Islet precursor cell (in vitro differentiated cells): ENCODE measurements at regions not wholly inside any gene's neighbourhood (a gene's known extent, or its start where the extent isn't known, plus 50 kb on each side); places are given as distances from the start of the nearest gene placed in this dataset.

Experiments used
- DNase-seq: peaks from one replicate; pipeline ENCODE4 v3.0.0-alpha.2; 2018

- no peak for DNase-seq
These were observed 72.9 kb downstream of the SLC10A2 start for GRCh38 chr13:102993348-102993747.

GRCh38 chr13:102984210-102984609, 82.0 kb downstream of the SLC10A2 start:
- DNase-seq = no peak

- DNase-seq = no peak
These were observed 82.7 kb downstream of the SLC10A2 start for GRCh38 chr13:102983496-102983895.

- DNase-seq = no peak
These were observed 85.8 kb downstream of the SLC10A2 start for GRCh38 chr13:102980331-102980982.

- DNase-seq = no peak
These were observed 88.0 kb downstream of the SLC10A2 start for GRCh38 chr13:102978168-102978567.

- no peak for DNase-seq
These were observed 88.7 kb downstream of the SLC10A2 start for GRCh38 chr13:102977471-102977870.

- no peak for DNase-seq
These were observed 91.7 kb downstream of the SLC10A2 start for GRCh38 chr13:102974317-102975087.

GRCh38 chr13:102972191-102972590, 94.0 kb downstream of the SLC10A2 start:
- no peak for DNase-seq

- no peak for DNase-seq
These were observed 95.7 kb downstream of the SLC10A2 start for GRCh38 chr13:102970542-102970941.

- no peak for DNase-seq
These were observed 97.5 kb downstream of the SLC10A2 start for GRCh38 chr13:102968572-102969228.

GRCh38 chr13:102965802-102966201, 100.4 kb downstream of the SLC10A2 start:
- no peak for DNase-seq

- DNase-seq = no peak
These were observed 103.8 kb downstream of the SLC10A2 start for GRCh38 chr13:102962430-102962829.

- DNase-seq = no peak
These were observed 105.3 kb downstream of the SLC10A2 start for GRCh38 chr13:102960959-102961358.

GRCh38 chr13:102956449-102956848, 109.8 kb downstream of the SLC10A2 start:
- no peak for DNase-seq

- no peak for DNase-seq
These were observed 108.5 kb downstream of the ERCC5 start for GRCh38 chr13:102954350-102954749.

- DNase-seq = no peak
These were observed 106.0 kb downstream of the ERCC5 start for GRCh38 chr13:102951808-102952207.

GRCh38 chr13:102947745-102948405, 102.0 kb downstream of the ERCC5 start:
- DNase-seq = no peak

GRCh38 chr13:102945886-102946285, 100.1 kb downstream of the ERCC5 start:
- no peak for DNase-seq

GRCh38 chr13:102945324-102945815, 99.5 kb downstream of the ERCC5 start:
- DNase-seq = no peak

- no peak for DNase-seq
These were observed 99.0 kb downstream of the ERCC5 start for GRCh38 chr13:102944821-102945220.

GRCh38 chr13:102940770-102941169, 94.9 kb downstream of the ERCC5 start:
- DNase-seq = no peak

GRCh38 chr13:102940143-102940542, 94.3 kb downstream of the ERCC5 start:
- DNase-seq = no peak

- DNase-seq = no peak
These were observed 90.1 kb downstream of the ERCC5 start for GRCh38 chr13:102935896-102936321.
